ENCODE measurements at regions not wholly inside any gene's neighbourhood (a gene's known extent, or its start where the extent isn't known, plus 50 kb on each side); places are given as distances from the start of the nearest gene placed in this dataset.

GRCh38 chr17:77785312-77785905 is 173.1 kb upstream of the TNRC6C start:
- Histone ChIP-seq H3K9me3 (ENCODE audit: control insufficient read depth in 4 of 4, low read length in 3 of 4) (no peaks in the 10 kb centered on the region), H3K4me3 (ENCODE audit: low read depth in 1 of 3, low read length in 3 of 3) (no peak overlapping the region), H3K27me3 (ENCODE audit: control insufficient read depth in 4 of 4, insufficient read depth in 4 of 4, low read length in 3 of 4) (peaks cover 0 to 8% (median 2%) of the 10 kb centered on the region in 4 donors), H3K27ac (ENCODE audit: low read depth in 1 of 2, low read length in 2 of 2) (no peak overlapping the region), H3K4me1 (ENCODE audit: control insufficient read depth in 4 of 4, insufficient read depth in 4 of 4, low read length in 3 of 4) (no peaks in the 10 kb centered on the region), H3K36me3 (ENCODE audit: control insufficient read depth in 4 of 4, insufficient read depth in 3 of 4, low read depth in 1 of 4, low read length in 3 of 4) (no peaks in the 10 kb centered on the region), H3K9ac (ENCODE audit: low read depth in 1 of 2, low read length in 2 of 2) (no peak overlapping the region)
- no peak for DNase-seq (ENCODE audit: low spot score)
- TF ChIP-seq ATF3 (IDR thresholded peaks at IDR 0.05), result no peak
- 70% methylated on average over 15 of the region's 15 CpGs for WGBS

- DNase-seq (ENCODE audit: low spot score), result no peak
- H3K36me3 ChIP-seq (ENCODE audit: control insufficient read depth in 4 of 4, insufficient read depth in 3 of 4, low read depth in 1 of 4, low read length in 3 of 4), result no peaks in the 10 kb centered on the region
- no peaks in the 10 kb centered on the region for H3K9me3 ChIP-seq (ENCODE audit: control insufficient read depth in 4 of 4, low read length in 3 of 4)
- TF ChIP-seq RAD21 (IDR thresholded peaks at IDR 0.05) (no peak), FOXA2 (IDR thresholded peaks at IDR 0.05) (no peak), CTCF (IDR thresholded peaks at IDR 0.05; ENCODE audit: low read depth, low read length, missing input control) (no peak), HNF4A (conservative IDR thresholded peaks at IDR 0.05) (no peak), MAX (IDR thresholded peaks at IDR 0.05) (no peak), SP1 (IDR thresholded peaks at IDR 0.05) (no peak), HNF4G (IDR thresholded peaks at IDR 0.05) (no peak), JUND (IDR thresholded peaks at IDR 0.05) (no peak), ZBTB33 (IDR thresholded peaks at IDR 0.05) (no peak)
- H3K9ac ChIP-seq (ENCODE audit: low read depth in 1 of 2, low read length in 2 of 2), result no peak overlapping the region
- no peak overlapping the region for H3K27ac ChIP-seq (ENCODE audit: low read depth in 1 of 2, low read length in 2 of 2)
- no peaks in the 10 kb centered on the region for H3K4me1 ChIP-seq (ENCODE audit: control insufficient read depth in 4 of 4, insufficient read depth in 4 of 4, low read length in 3 of 4)
- H3K27me3 ChIP-seq (ENCODE audit: control insufficient read depth in 4 of 4, insufficient read depth in 4 of 4, low read length in 3 of 4), result peaks cover 0 to 8% (median 2%) of the 10 kb centered on the region in 4 donors
- H3K4me3 ChIP-seq (ENCODE audit: low read depth in 1 of 3, low read length in 3 of 3), result no peak overlapping the region
- 48% methylated on average over 4 of the region's 4 CpGs for WGBS
Measured at GRCh38 chr17:77786090-77786489, 172.4 kb upstream of the TNRC6C start.

GRCh38 chr17:77786740-77787505 is 171.6 kb upstream of the TNRC6C start:
- 33% methylated on average over 20 of the region's 20 CpGs for WGBS

More at GRCh38 chr17:77786740-77787505, 171.6 kb upstream of the TNRC6C start:
- Histone ChIP-seq H3K27ac (ENCODE audit: low read depth in 1 of 2, low read length in 2 of 2) (no peak overlapping the region), H3K4me3 (ENCODE audit: low read depth in 1 of 3, low read length in 3 of 3) (no peak overlapping the region), H3K4me1 (ENCODE audit: control insufficient read depth in 4 of 4, insufficient read depth in 4 of 4, low read length in 3 of 4) (no peaks in the 10 kb centered on the region), H3K27me3 (ENCODE audit: control insufficient read depth in 4 of 4, insufficient read depth in 4 of 4, low read length in 3 of 4) (peaks cover 0 to 8% (median 2%) of the 10 kb centered on the region in 4 donors), H3K36me3 (ENCODE audit: control insufficient read depth in 4 of 4, insufficient read depth in 3 of 4, low read depth in 1 of 4, low read length in 3 of 4) (no peaks in the 10 kb centered on the region), H3K9me3 (ENCODE audit: control insufficient read depth in 4 of 4, low read length in 3 of 4) (no peaks in the 10 kb centered on the region), H3K9ac (ENCODE audit: low read depth in 1 of 2, low read length in 2 of 2) (no peak overlapping the region)
- DNase-seq (ENCODE audit: low spot score), result no peak
- TF ChIP-seq JUND (IDR thresholded peaks at IDR 0.05), result no peak
- TF ChIP-seq RAD21 (IDR thresholded peaks at IDR 0.05), result no peak
- no peak for TF ChIP-seq RXRA (IDR thresholded peaks at IDR 0.05)

Measured in liver (tissue), 8 donors.